ENCODE measurements at regions not wholly inside any gene's neighbourhood (a gene's known extent, or its start where the extent isn't known, plus 50 kb on each side); places are given as distances from the start of the nearest gene placed in this dataset.

DNA sequence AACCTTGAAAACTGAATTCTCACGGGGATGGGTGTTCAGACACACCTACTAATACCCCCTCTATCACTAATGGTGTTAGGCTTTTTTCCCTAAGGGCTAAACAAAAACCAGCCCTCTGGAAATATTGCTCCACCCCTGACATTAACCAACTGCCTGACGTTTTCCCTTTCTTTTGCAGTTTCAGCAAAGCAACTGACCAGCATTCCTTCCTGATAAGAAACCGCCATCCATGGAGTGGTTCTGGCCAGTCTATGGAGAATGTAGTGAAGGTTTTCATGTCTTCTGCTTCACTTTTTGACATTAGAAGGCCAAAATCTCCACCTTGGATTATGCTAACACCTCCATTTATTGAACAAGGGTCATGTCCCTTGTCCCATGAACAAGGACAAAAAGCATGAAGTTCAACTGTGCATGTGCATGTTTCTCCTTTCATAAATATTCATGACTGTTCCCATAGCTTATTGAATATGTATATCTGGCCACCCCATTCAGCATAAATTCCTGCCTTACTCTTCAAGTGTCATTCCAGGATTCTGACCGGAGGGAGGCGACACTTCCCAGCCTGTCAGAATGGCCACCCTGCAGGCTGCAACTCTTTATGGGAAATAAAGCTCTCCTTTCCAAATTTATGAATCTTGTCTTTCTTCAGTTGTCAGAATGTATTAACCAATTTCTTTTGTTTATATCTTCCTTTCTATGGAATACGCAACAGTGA lies 314.3 kb downstream of the HHIPL2 start:
- intact Hi-C loops (cut with DNase I; ENCODE audit: low total_unique reads): no loop called here
- no peak for TF ChIP-seq CTCF (IDR thresholded peaks at IDR 0.05)
- no peak for TF ChIP-seq POLR2A (IDR thresholded peaks at IDR 0.05)
- no peak overlapping the region for H3K4me3 ChIP-seq (ENCODE audit: low read depth, poor library complexity, severe bottlenecking)
- DNase-seq (ENCODE audit: low spot score in 2 of 2): no peak
- WGBS, 2 donors: 80 to 82% methylated on average over 6 of the region's 6 CpGs

DNA sequence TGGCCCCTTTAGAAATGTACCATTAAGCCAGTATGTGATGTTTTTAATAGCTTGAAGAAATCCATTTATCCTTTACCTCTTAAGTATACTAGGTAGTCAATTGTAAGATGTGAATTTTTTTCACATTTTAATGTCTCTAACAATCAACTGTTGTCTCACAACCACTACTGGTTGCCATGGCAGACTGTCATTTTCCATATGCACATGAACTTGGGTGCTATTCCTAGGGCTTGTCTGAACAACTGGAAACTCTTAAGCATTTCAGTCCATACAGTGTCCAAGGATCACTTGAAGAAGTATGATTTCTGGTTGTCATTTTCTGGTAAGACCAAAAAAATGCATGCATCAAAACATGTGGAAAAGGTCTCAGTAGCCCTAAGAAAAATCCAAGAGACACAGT lies 315.1 kb downstream of the HHIPL2 start:
- intact Hi-C loops (cut with DNase I; ENCODE audit: low total_unique reads): no loop called here
- no peak overlapping the region for H3K4me3 ChIP-seq (ENCODE audit: low read depth, poor library complexity, severe bottlenecking)
- DNase-seq (ENCODE audit: low spot score in 2 of 2): no peak
- TF ChIP-seq CTCF (IDR thresholded peaks at IDR 0.05) (no peak), POLR2A (IDR thresholded peaks at IDR 0.05) (no peak)

DNA sequence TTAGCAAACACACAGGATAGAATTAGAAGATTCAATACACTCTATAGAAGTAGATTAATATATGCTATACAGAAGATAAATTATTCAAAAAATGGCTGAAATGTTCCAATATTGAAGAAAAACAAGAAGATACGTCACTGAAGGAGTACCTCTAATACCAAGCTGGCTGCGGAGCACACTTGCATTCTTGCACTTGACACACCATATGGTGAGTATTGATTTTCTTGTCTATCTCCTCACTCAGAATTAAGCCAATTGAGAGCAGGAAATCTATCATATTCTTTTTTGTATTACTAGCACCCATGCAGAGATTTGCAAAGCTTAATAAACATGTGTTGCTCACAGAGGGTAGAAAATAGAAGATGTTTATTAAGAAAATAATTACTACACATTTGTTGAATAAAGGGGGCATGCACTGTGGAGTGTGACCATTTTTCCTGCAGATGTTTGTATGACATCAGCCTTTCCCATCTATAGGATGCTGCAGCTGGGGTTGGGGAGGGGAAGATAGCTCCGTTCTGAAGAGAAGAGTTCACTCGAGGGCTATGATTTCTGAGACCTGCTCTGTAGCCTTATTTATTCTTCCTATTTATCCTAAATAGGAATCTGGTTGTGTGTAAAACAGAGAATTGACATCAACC lies 318.1 kb downstream of the HHIPL2 start:
- no peak for DNase-seq (ENCODE audit: low spot score in 2 of 2)
- TF ChIP-seq POLR2A (IDR thresholded peaks at IDR 0.05) (no peak), CTCF (IDR thresholded peaks at IDR 0.05) (no peak)
- 56 to 70% methylated on average over 4 of the region's 4 CpGs for WGBS, 2 donors
- intact Hi-C loops (cut with DNase I; ENCODE audit: low total_unique reads): no loop called here
- no peak overlapping the region for H3K4me3 ChIP-seq (ENCODE audit: low read depth, poor library complexity, severe bottlenecking)

- intact Hi-C loops (cut with DNase I; ENCODE audit: low total_unique reads): no loop called here
- WGBS, 2 donors: 24 to 31% methylated on average over 4 of the region's 4 CpGs
- TF ChIP-seq CTCF (IDR thresholded peaks at IDR 0.05): no peak
- no peak for TF ChIP-seq POLR2A (IDR thresholded peaks at IDR 0.05)
- DNase-seq (ENCODE audit: low spot score in 2 of 2): no peak
- H3K4me3 ChIP-seq (ENCODE audit: low read depth, poor library complexity, severe bottlenecking): no peak overlapping the region
Observed at GRCh38 chr1:222225316-222225691, 322.6 kb downstream of the HHIPL2 start.

GRCh38 chr1:222224636-222225315 lies 323.1 kb downstream of the HHIPL2 start:
- intact Hi-C loops (cut with DNase I; ENCODE audit: low total_unique reads): no loop called here
- TF ChIP-seq CTCF (IDR thresholded peaks at IDR 0.05) (no peak), POLR2A (IDR thresholded peaks at IDR 0.05) (no peak)
- no peak for DNase-seq (ENCODE audit: low spot score in 2 of 2)
- WGBS, 2 donors: 12 to 18% methylated on average over 4 of the region's 4 CpGs
- H3K4me3 ChIP-seq (ENCODE audit: low read depth, poor library complexity, severe bottlenecking): no peak overlapping the region
